H1 (cell line): ENCODE measurements at regions not wholly inside any gene's neighbourhood (a gene's known extent, or its start where the extent isn't known, plus 50 kb on each side); places are given as distances from the start of the nearest gene placed in this dataset.

ENCODE experiments used
- KDM5A ChIP-seq: fragments of 200-600 bp; IDR thresholded peaks from 2 replicates; pipeline ENCODE4 v1.7.1; 2012; ENCODE audit warnings: mild to moderate bottlenecking, low read length, inconsistent platforms, mixed read lengths
- NRF1 ChIP-seq: IDR thresholded peaks from 2 replicates; pipeline ENCODE4 v1.6.1; 2011; ENCODE audit warnings: mild to moderate bottlenecking, low read depth, low read length, improper control_type of control experiment
- SP1 ChIP-seq: IDR thresholded peaks from 2 replicates; pipeline ENCODE4 v1.6.1; 2011; ENCODE audit warnings: low read depth, low read length
- TCF12 ChIP-seq: IDR thresholded peaks from 2 replicates; pipeline ENCODE4 v1.6.1; 2011; ENCODE audit warnings: low read depth, mild to moderate bottlenecking, low read length
- YY1 ChIP-seq: IDR thresholded peaks from 2 replicates; pipeline ENCODE4 v1.6.1; 2011; ENCODE audit warnings: low read depth, mild to moderate bottlenecking, low read length

DNA sequence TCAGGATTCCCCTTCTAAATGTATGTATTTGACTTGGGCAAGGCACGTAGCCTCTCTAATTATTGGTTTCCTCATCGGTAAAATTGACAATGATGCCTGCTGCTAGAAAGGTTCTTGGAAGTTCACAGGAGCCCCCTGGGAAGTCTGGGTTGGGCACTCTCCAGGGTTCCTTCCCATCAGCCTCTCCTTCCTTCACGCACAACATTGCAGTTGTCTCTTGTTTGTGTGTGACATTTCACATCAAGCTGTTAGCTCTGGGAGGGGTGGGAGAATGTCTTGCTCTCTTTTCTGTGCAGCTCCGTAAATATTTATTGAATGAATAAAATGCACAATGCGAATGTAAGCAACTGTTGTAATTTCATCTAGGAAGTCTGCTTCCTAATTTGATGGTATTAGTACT lies 153.2 kb upstream of the PRICKLE1 start (continued):
- TF ChIP-seq NRF1 (no peak), TCF12 (no peak), YY1 (no peak), KDM5A (no peak), SP1 (no peak)
